Hippocampal formation (tissue), 2 donors: ENCODE measurements at regions not wholly inside any gene's neighbourhood (a gene's known extent, or its start where the extent isn't known, plus 50 kb on each side); places are given as distances from the start of the nearest gene placed in this dataset.
A peak's percentile ranks its signal among the peaks of the same experiment; 100 is the strongest.
"Not testable (repeated sequence)": the region's sequence is repeated elsewhere in the genome, so short reads cannot be mapped to it uniquely, and the experiment has no call there.

Experiments used
- DNase-seq, 2 donors: peaks; one replicate each; lab custom pipeline; 2025; lab: John Stamatoyannopoulos, UW

DNA sequence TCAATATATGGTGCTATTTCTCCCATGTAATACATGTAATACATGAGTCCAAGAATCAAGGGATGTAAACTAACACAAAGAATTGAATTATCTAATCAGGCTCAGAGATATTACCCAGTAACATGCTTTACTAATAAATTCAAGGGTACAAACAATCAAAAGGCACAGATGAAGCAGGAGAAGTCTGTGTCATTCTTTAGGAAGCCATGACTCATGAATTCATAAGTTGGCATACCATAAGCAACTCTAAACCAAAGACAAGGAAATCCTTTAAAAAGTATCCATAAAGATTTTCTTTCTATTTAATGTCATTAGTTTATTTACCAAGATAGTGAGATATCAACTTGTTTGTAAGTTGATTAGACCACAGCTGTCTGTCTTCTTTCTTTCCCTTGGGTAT is 446.0 kb upstream of the IMPG1 start:
- no peak for DNase-seq

DNA sequence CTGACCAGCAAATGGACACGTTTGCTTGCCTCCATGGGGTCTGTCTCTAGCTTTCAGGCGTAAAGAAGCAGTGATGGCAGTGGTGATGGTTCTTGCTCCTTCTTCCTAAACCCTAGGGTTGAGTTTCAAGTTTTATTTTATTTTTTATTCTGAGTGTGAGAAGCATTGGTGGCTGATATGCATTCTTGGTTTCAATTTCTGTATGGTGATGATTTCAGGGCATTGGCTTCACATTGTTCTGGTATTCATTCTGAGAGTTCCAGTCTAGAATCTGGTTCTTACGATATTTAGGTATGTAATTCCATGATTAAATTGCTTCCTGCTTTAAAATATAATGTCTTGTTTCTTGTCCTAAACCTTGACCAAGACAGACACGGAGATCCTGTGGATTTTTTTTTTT is 444.5 kb upstream of the IMPG1 start:
- no peak for DNase-seq

DNA sequence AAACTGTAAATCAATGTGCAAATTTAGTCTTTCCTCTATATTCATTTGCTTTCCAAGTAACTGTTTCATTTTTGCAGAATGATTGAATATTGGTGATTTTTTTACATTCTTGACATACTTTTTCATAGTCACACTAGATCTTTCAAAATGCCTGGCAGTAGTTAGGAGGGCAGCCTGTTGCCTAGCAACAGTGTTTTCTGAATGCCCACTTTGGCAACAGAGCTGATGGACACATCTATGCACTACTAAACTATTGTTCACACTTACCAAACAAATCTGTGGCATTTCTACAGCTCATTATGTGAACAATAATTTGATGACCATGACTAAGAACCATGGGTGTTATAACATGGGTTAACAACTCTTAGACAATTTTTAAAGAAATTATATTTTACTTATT is 438.0 kb upstream of the IMPG1 start:
- DNase-seq = no peak

GRCh38 chr6:76509397-76509796 is 436.9 kb upstream of the IMPG1 start:
- DNase-seq = no peak

GRCh38 chr6:76506808-76507207 is 434.3 kb upstream of the IMPG1 start:
- no peak for DNase-seq

DNA sequence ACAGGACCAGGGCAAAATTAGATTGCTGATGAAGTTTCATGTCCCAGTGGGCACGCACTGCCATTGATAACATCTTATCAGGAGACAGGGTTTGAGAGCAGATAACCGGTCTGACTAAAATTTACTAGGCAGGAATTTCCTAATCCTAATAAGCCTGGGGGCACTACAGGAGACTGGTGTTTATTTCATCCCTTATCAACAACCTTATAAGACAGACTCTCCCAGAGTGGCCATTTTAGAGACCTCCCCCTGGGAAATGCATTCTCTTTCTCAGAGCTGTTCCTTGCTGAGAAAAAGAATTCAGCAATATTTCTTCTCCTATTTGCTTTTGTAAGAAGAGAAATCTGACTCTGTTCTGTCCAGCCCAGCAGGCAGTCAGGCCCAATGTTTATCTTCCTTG is 423.4 kb upstream of the IMPG1 start:
- no peak for DNase-seq

DNA sequence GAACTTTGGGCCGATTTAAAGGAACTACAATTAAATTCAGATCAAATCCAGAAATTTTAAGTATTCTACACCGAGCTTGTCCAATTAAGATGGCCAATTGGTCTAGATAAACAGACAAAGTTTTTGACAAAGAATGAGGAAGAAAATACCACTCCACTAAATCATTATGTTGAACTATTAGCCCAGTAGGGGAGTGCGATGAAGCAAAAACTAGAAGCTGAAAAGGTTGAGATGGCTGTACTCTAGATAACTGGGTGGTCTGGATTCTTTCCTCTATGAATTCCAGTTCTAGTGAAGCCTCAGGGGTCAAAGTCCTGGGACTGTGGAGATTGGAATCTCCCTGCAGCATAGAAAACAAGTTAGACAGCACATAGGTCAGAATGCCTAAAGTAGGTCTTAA is 418.9 kb upstream of the IMPG1 start:
- DNase-seq = not testable (repeated sequence)

DNA sequence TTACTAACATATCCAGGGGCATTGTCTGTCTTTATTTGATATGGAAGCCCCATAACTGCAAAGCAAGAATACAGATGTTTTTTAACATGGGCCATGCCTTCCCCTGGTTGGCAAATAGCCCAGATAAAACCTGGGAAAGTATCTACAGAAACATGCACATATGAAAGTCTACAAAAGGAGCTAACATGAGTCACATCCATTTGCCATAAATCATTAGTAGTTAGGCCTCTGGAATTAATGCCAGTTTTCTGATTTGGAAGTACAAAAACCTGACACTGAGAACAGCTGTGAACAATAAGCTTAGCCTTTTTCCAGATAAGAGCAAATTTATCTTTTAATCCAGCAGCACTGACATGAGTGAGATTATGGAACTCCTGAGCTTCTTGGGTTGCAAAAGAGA is 418.0 kb upstream of the IMPG1 start:
- no peak for DNase-seq

DNA sequence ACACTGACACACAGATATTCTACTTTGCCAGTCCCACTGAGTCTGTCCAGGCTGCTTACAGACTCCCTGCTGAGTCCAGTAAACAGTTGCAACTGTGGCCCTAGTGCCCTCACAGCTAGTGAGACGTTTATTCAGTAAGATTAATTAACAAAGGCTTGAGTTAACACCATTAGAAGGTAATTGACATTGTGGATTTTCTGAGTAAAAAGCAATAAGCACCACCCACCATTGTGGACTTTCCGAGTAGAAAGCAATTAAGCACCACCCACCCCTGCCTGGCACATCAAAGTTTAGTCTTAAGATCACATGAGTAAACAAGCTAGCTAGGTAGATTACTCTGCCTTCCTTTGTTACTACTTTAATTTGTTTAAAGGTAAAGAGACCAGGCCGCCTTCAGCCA is 408.6 kb upstream of the IMPG1 start:
- no peak for DNase-seq

GRCh38 chr6:76472858-76473257 is 400.4 kb upstream of the IMPG1 start:
- DNase-seq = no peak

DNA sequence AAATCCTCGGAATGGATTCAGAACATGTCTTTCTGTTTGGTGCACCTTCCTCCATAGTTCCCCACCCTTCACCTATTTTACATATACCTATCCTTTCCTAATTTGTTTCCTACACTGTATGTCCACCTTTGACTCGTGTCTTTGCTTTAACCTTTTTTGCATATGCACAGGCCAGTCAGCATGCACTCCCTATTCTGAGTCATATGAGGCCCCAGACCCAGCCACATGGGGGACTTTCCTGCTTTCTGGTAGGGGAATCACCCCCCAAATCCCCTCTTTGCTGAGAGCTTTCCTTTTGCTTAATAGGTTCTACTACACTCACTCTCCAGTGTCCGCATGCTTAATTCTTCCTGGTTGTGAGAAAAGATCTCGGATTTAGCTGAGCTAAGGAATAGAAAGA is 393.8 kb upstream of the IMPG1 start:
- no peak for DNase-seq

DNA sequence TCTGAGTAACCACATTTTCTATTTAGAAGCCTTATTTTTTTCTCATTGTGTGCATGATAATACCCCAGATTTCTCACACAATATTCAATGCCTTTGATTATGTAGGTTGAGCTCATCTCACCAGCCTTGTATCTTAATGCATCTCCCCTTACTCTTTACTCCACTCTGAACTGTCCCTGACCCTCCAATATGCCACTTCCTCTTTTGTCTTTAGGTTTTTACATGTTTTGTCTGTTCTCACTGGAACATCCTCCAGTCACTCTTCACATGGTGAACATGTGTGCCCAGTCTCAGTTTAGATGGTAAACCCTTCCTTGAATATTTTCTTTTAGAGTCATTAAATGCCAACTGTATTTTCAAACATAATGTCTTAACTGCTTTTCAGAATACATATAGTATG is 392.9 kb upstream of the IMPG1 start:
- no peak for DNase-seq

DNA sequence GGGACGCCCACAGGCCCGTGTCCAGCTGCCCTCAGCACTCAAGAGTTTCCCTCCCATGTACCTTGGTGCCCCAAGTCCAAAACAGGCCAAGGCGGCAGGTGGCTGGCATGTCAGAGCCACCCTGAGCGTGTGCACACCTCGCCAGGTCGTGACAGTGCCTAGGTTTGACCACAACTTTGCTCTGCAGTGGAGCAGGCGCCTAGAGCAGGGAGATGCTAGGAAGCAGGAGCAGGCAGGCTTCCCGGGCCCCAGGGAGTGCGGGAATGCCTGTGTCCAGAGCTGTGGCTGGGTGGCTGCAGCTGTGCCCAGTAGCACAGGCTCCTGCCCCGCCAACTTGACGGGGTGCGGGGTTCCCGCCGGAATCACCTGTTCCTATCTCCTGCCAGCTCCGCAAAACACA is 380.8 kb upstream of the IMPG1 start:
- no peak for DNase-seq

DNA sequence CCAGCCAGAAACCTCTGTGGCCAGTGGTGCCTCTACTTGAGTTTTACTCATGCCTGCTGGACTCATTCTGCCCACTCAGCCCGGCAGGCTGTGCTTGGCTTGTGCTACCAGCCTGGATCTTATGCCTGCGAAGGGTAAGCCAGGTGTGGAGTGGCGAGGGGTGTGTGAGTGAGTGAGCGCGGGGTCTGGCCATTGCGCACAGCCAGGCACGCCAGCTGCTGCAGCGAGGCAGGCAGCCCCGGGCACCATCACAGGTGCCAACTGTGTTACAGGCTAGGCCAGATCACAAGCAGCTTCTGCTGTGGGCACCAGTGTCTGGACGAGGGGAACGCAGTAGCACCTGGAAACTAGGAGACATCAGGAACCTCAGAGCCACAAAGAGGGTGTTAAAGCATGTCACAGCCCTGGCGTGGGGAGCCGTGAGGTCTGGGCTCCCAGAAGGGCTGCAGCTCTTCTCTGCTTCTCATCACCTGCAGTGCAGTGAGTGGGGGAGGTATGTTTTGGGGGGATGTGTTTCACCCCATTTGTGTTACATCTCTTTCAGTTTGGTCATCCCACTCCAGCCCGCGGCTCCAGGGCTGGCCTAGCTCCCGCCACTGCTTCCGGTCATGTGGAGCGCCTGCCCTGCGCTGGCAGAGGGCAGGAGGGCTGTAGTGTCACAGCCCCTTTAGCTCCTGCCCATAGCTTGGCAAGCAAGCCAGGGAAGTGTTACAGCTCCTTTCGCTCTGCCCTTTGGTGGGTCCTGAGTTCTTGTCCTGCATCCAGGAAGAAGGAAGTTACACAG is 379.7 kb upstream of the IMPG1 start:
- DNase-seq = no peak

DNA sequence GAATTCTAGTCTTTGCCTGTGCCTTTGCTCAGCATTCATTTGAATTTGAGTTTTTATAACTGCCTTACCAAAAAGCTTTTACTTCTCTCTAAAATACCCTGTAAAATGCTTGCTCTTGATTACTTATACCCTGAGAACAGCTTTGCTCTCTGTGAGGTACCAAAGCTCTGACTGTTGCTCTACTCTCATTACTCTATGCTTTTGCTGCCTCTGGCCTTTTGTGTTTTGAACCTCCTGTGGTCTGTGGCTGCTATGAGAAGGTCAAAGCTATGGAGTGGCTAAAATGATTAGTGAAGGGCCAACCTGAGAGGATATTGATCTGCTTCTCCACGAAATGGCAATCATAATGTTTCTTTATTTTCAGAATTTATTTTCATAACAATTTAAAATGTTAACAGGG is 375.6 kb upstream of the IMPG1 start:
- DNase-seq = no peak

GRCh38 chr6:76441875-76442274 is 369.4 kb upstream of the IMPG1 start:
- DNase-seq = no peak

- no peak for DNase-seq
These were observed 367.3 kb upstream of the IMPG1 start for GRCh38 chr6:76439811-76440210.

DNA sequence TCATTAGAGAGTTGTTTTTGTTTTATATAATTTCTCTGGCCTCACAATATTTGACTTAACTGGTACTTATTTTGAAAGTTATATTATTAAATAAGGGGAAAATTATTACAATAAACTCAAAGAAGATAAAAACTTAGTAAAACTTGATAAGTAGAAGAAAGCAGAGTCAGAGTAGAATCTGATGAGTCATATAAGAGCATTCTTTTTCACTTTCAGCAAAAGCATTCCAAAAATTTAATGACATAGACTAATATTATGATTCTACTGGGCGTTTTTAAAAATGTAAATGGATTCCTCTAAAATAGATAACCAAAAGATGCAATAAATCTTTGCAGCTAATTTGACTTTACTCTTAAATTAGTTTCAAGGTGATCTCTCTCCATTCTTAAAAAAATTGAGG is 366.3 kb upstream of the IMPG1 start:
- DNase-seq = no peak

GRCh38 chr6:76435174-76435573 is 362.7 kb upstream of the IMPG1 start:
- peak in 1 of 2 donors; percentile 0 for DNase-seq

GRCh38 chr6:76422511-76423213 is 350.2 kb upstream of the IMPG1 start:
- no peak for DNase-seq

GRCh38 chr6:76420094-76420493 is 347.6 kb upstream of the IMPG1 start:
- DNase-seq = no peak

DNA sequence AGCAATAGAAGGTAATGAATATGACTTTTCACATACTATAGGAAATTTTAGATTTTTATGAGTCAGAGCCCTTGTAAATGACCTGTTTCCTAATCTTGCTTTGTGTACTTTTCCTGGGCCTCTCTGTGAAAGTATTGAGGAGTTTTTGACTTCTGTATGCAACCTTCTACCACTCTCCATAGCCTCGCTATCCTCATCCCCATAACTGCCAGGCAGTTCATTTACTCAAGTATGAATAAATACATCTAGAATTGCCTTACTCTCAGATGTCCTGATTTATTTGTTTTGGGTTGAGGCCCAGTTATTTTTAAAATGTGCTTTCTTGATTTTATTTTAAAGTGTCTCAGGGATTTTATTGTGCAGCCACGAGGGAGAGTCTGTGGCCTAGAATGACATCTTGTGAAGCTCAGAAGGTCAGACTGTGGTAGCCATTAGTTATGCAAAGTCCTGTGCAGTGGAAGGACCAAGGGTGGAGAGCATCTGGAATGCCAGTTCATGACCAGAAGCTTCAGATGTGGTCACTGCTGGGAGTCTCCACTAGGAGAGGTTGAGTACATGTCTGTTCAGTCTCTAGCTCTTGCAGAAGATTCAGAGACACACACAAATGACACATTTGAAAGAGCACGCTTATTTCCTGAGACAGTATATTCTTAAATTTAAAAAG is 346.2 kb upstream of the IMPG1 start:
- no peak for DNase-seq
